Heart right ventricle (tissue), 16 donors: ENCODE measurements at regions not wholly inside any gene's neighbourhood (a gene's known extent, or its start where the extent isn't known, plus 50 kb on each side); places are given as distances from the start of the nearest gene placed in this dataset.
"Not testable (repeated sequence)": the region's sequence is repeated elsewhere in the genome, so short reads cannot be mapped to it uniquely, and the experiment has no call there.

Experiments
- ATAC-seq, 8 donors: fragments of 200-7000 bp; cut with Tn5 transposase; one replicate each; pipeline ENCODE4 v1.9.1; 2020; ENCODE audit warnings: mild to moderate bottlenecking in 8 of 8, moderate library complexity in 8 of 8, moderate number of reproducible peaks in 1 of 8
- DNase-seq, 2 donors: peaks; one replicate each; pipeline ENCODE4 v3.0.0-alpha.2; 2020
- H3K27ac ChIP-seq, 10 donors: fragments of 200-600 bp; sonication (generic) in 2 of 10; one replicate each; pipeline versions ENCODE4 v1.5.0 to v1.8.0; 2020 to 2022; ENCODE audit warnings: mild to moderate bottlenecking in 3 of 10
- H3K27me3 ChIP-seq, 7 donors: fragments of 200-600 bp; one replicate each; pipeline ENCODE4 v1.8.0; 2021 to 2022; ENCODE audit warnings: mild to moderate bottlenecking in 2 of 7
- H3K36me3 ChIP-seq, 9 donors: fragments of 200-600 bp; sonication (generic) in 1 of 9; one replicate each; pipeline versions ENCODE4 v1.5.0 to v1.8.0; 2020 to 2022; ENCODE audit warnings: mild to moderate bottlenecking in 2 of 9
- H3K4me1 ChIP-seq, 9 donors: fragments of 200-600 bp; sonication (generic) in 1 of 9; one replicate each; pipeline versions ENCODE4 v1.5.0 to v1.8.0; 2020 to 2022; ENCODE audit warnings: mild to moderate bottlenecking in 4 of 9
- H3K4me3 ChIP-seq, 10 donors: fragments of 200-600 bp; sonication (generic) in 2 of 10; one replicate each; pipeline versions ENCODE4 v1.5.0 to v1.8.0; 2020 to 2022; ENCODE audit warnings: mild to moderate bottlenecking in 7 of 10, moderate library complexity in 2 of 10
- H3K9me3 ChIP-seq, 11 donors: fragments of 200-600 bp in 10 of 11; sonication (generic) in 2 of 11; one replicate each; pipeline versions ENCODE4 v1.5.0 to v1.8.0; 2013 to 2022; ENCODE audit warnings: mild to moderate bottlenecking in 2 of 11, control low read depth in 1 of 11, moderate library complexity in 1 of 11
- WGBS, 2 donors: extraction: QIAGEN DNeasy Blood & Tissue Kit; methylation state at CpG; one replicate each; pipeline ENCODE4 v1.1.7; 2013; ENCODE audit warnings: inconsistent platforms in 1 of 2; 5-methylcytosine and 5-hydroxymethylcytosine counted together
- intact Hi-C, 10 donors: fragments of 100-400 bp; cut with DNase I; formaldehyde crosslinking; loops; one replicate each; pipeline versions ENCODE4 v1.11.1 to v1.14.2; 2022
- TF ChIP-seq, protein P1 (sequence below), 9 donors: fragments of 200-600 bp; sonication (generic) in 2 of 9; IDR thresholded peaks; one replicate each; pipeline versions ENCODE4 v1.5.0 to v1.8.0; 2021 to 2022; ENCODE audit warnings: antibody characterized with exemption in 9 of 9, mild to moderate bottlenecking in 5 of 9, moderate library complexity in 1 of 9
- donor health status: Arrhythmogenic right ventricular cardiomyopathy.
- donor health status: ischemic (EF 13 %, LVEDD 7.1; RV severe dilation, severe dysfunction).
- donor health status: healthy with polysubstance abuse.
- donor health status: DM: no; HTN: yes; CAD: no.
- donor health status: DM: no; HTN: no; CAD: no.
- donor health status: ischemic (EF 25% LVEDD 6.9; RV normal size, moderate dysfunction).
- donor health status: ischemic (EF 25% LVEDD 5.7; RV mildly dilated, moderate dysfunction).
- donor health status: healthy.
- donor health status: DM: yes; HTN: yes; CAD: no.
- donor health status: Ischemic cardiomyopathy.
- donor health status: ischemic (EF 35%, LVEDD 5.7; RV mildly dilated, moderate dysfunction).
- donor health status: nonischemic (EF 11% LVEDD 7.7; RV severe dilation, severe dysfunction).
- donor health status: DM: yes; HTN: yes; CAD: no.
- donor health status: PGD.
- donor health status: ischemic (EF 29% LVEDD 5.4; RV normal size, mild dysfunction).
- donor health status: nonischemic (EF 23%, LVEDD 6.1; RV moderate dilation, normal function).

DNA sequence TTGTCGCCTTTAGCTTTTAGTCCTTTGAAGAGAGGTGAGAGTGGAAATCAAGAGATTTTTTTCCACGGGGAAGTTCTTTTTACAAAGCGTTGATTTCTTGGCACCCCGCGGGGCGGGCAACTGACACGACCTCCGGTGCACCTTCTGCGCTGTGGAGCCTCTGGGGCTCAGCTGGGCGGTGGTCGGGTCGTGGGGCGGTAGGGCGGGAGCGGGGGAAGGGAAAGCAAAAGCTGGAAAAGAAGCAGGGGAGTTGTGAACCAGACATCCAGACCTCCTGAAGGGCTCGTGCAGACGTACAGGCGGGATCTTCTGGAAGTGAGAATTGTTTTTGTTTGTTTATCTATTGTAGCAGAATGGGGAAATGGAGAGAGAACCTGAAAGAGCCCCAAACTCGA lies 63.3 kb downstream of the PPIAL4A start:
- not testable (repeated sequence) for ATAC-seq

GRCh38 chr1:120954736-120955135 lies 65.2 kb downstream of the PPIAL4A start:
- TF ChIP-seq, protein P1, sequence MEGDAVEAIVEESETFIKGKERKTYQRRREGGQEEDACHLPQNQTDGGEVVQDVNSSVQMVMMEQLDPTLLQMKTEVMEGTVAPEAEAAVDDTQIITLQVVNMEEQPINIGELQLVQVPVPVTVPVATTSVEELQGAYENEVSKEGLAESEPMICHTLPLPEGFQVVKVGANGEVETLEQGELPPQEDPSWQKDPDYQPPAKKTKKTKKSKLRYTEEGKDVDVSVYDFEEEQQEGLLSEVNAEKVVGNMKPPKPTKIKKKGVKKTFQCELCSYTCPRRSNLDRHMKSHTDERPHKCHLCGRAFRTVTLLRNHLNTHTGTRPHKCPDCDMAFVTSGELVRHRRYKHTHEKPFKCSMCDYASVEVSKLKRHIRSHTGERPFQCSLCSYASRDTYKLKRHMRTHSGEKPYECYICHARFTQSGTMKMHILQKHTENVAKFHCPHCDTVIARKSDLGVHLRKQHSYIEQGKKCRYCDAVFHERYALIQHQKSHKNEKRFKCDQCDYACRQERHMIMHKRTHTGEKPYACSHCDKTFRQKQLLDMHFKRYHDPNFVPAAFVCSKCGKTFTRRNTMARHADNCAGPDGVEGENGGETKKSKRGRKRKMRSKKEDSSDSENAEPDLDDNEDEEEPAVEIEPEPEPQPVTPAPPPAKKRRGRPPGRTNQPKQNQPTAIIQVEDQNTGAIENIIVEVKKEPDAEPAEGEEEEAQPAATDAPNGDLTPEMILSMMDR (IDR thresholded peaks at IDR 0.05), result no peak
- Histone ChIP-seq H3K4me1 (no peaks in the 10 kb centered on the region), H3K9me3 (no peaks in the 10 kb centered on the region), H3K36me3 (no peaks in the 10 kb centered on the region), H3K27ac (no peak overlapping the region), H3K4me3 (no peak overlapping the region), H3K27me3 (peaks cover 0 to 8% (median 4%) of the 10 kb centered on the region in 7 donors)
- intact Hi-C loops, result no loop called here
- no peak for DNase-seq
- no peak for ATAC-seq
- WGBS, 2 donors, result 40 to 47% methylated on average over 21 of the region's 21 CpGs

More for the DNA sequence above, 63.3 kb downstream of the PPIAL4A start:
- WGBS, 2 donors, result 28 to 29% methylated on average over 18 of the region's 19 CpGs
- H3K27me3 ChIP-seq, H3K27ac ChIP-seq, H3K9me3 ChIP-seq, H3K36me3 ChIP-seq, intact Hi-C loops, H3K4me1 ChIP-seq, DNase-seq: not testable (repeated sequence)
- H3K4me3 ChIP-seq, result peak overlapping the region in 1 of 10 donors; percentile 18

GRCh38 chr1:120955961-120956360 lies 66.4 kb downstream of the PPIAL4A start:
- DNase-seq, H3K9me3 ChIP-seq, H3K4me3 ChIP-seq, H3K27me3 ChIP-seq, H3K27ac ChIP-seq, H3K4me1 ChIP-seq, intact Hi-C loops, ATAC-seq, H3K36me3 ChIP-seq: not testable (repeated sequence)
- 28 to 64% methylated on average over 2 of the region's 2 CpGs for WGBS, 2 donors

DNA sequence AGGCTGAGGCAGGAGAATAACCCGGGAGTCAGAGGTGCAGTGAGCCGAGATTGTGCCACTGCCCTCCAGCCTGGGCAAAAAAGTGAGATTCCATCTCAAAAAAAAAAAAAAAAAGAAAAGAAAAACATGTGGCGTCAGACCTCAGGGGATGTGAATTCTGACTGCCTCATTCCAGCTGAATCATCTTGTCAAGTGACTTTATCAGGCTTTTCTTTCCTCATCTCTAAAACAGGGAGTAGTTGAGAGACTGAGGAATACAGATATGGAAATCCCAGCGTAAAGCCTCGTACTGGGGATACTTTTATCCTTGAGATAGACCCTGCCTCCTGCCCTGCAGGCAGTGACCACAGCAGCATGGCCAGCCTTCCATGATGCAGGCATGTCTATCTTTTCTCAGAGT lies 76.4 kb downstream of the PPIAL4A start:
- H3K27me3 ChIP-seq, H3K27ac ChIP-seq, H3K4me1 ChIP-seq, H3K4me3 ChIP-seq, intact Hi-C loops, ATAC-seq, H3K9me3 ChIP-seq, DNase-seq, H3K36me3 ChIP-seq: not testable (repeated sequence)
- 17 to 40% methylated on average over 1 of the region's 5 CpGs for WGBS, 2 donors

- peak in 7 of 8 donors; percentile 38 to 83 (median 53) for ATAC-seq
- H3K36me3 ChIP-seq, H3K27me3 ChIP-seq, H3K4me1 ChIP-seq, H3K27ac ChIP-seq, DNase-seq, H3K4me3 ChIP-seq, H3K9me3 ChIP-seq, intact Hi-C loops: not testable (repeated sequence)
- WGBS, 2 donors, result 12 to 16% methylated on average over 1 of the region's 2 CpGs
Observed at GRCh38 chr1:120972863-120973262, 83.3 kb downstream of the PPIAL4A start.

- intact Hi-C loops, H3K27me3 ChIP-seq, H3K27ac ChIP-seq, H3K36me3 ChIP-seq, DNase-seq, H3K9me3 ChIP-seq, H3K4me1 ChIP-seq, ATAC-seq, H3K4me3 ChIP-seq: not testable (repeated sequence)
- WGBS, 2 donors, result 88 to 94% methylated on average over 4 of the region's 4 CpGs
Observed at GRCh38 chr1:120973836-120974235, 84.3 kb downstream of the PPIAL4A start.

DNA sequence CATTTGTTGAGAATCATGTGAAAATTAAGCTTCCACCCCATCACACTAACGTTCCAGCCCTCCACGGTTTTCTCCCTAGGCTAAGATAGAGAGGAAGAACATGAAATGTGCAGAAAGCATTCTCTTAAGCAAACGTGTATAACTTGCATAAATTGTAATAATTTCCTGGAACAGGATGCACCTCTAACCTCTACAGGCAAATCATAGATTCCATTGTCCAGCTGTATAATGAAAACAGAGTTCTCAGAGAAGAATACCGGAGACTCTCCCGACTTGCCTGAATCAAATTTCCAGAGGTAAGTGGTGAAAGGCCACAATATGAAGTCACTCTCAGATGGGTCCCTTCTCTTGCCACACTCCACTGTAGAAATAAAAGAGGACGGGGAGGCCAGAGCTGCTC lies 87.7 kb downstream of the PPIAL4A start:
- 38 to 44% methylated on average over 2 to 3 of the region's 6 CpGs for WGBS, 2 donors
- H3K4me1 ChIP-seq, H3K36me3 ChIP-seq, H3K4me3 ChIP-seq, H3K27ac ChIP-seq, intact Hi-C loops, H3K9me3 ChIP-seq, ATAC-seq, DNase-seq, H3K27me3 ChIP-seq: not testable (repeated sequence)

DNA sequence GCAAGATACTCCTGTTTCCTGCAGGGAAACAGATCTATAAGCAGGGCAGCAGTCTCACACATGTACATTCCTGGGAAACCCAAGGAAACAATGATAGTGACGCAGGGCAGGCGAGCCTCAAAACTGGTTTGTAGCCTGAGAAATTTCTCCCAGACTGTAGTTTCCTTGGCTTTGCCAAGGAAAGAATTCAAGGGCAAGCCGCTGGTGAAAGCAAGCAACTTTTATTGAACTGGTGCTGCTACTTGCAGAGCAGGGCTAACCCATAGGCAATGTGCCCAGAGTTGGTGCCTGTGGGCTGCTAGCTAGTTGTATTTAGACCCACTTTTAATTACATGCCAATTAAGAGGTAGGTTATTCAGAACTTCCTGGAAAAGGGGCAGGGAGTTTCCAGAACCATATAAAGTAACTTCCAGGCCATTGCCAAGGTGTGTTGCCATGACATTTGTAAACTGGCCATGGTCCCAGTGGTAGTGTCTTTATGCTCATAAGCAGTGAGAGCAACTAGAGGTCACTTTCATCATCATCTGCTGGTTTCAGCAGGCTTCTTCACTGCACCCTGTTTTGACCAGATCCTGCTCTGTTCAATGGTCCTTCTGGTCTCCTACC lies 92.0 kb downstream of the PPIAL4A start:
- intact Hi-C loops, H3K27ac ChIP-seq, H3K36me3 ChIP-seq, DNase-seq, H3K4me3 ChIP-seq, H3K9me3 ChIP-seq, H3K27me3 ChIP-seq, H3K4me1 ChIP-seq, ATAC-seq: not testable (repeated sequence)
- 55 to 91% methylated on average over 2 to 3 of the region's 3 CpGs for WGBS, 2 donors

DNA sequence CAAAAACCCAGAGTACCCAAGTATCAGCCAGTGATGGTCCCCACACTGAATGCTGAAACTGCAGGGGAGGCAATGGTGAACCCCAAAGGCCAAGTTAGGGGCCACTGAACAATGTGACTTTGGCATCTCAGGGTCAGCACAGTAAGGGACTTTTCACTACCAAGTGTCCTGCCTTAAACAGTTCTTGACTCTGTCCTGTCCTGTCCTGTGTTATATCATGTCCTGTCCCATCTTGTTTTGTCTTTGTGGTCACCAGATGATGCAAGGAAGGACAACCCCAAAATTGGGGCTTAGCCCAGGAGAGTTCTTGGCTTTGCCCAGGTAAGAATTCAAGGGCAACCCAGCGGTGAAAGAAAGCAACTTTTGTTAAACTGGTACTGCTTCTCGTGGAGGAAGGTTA lies 105.0 kb downstream of the PPIAL4A start:
- H3K36me3 ChIP-seq, H3K9me3 ChIP-seq, H3K4me1 ChIP-seq, ATAC-seq, H3K4me3 ChIP-seq, H3K27me3 ChIP-seq, H3K27ac ChIP-seq, DNase-seq, intact Hi-C loops: not testable (repeated sequence)
- WGBS, 2 donors, result no CpG with 5 or more reads among the region's 2 CpGs

GRCh38 chr1:120995025-120995424 lies 105.5 kb downstream of the PPIAL4A start:
- H3K4me3 ChIP-seq, DNase-seq, H3K27me3 ChIP-seq, H3K4me1 ChIP-seq, H3K36me3 ChIP-seq, H3K9me3 ChIP-seq, H3K27ac ChIP-seq, intact Hi-C loops: not testable (repeated sequence)
- no CpG with 5 or more reads among the region's 1 CpG for WGBS, 2 donors
- ATAC-seq, result peak in 2 of 8 donors; percentile 55 to 59

GRCh38 chr1:121001090-121001726 lies 111.6 kb downstream of the PPIAL4A start:
- 59% methylated on average over 3 of the region's 10 CpGs; no CpG with 5 or more reads in 1 of the 2 donors for WGBS, 2 donors
- ATAC-seq, H3K9me3 ChIP-seq, H3K4me3 ChIP-seq, H3K27ac ChIP-seq, DNase-seq, H3K27me3 ChIP-seq, H3K36me3 ChIP-seq, intact Hi-C loops, H3K4me1 ChIP-seq: not testable (repeated sequence)
